H9 (cell line): ENCODE measurements at regions not wholly inside any gene's neighbourhood (a gene's known extent, or its start where the extent isn't known, plus 50 kb on each side); places are given as distances from the start of the nearest gene placed in this dataset.

Experiments used
- DNase-seq: peaks from one replicate; pipeline ENCODE4 v3.0.0-alpha.2; 2017
- H2AFZ ChIP-seq: one replicate; pipeline ENCODE4 v1.6.1; 2013; ENCODE audit warnings: mild to moderate bottlenecking, low read length, control low read depth, moderate library complexity
- H2AK5ac ChIP-seq: 2 replicates; pipeline ENCODE4 v1.6.1; 2013; ENCODE audit warnings: low read length, control low read depth, mixed read lengths; ENCODE audit not compliant: insufficient read length
- H2BK120ac ChIP-seq: one replicate; pipeline ENCODE4 v1.6.1; 2013; ENCODE audit warnings: low read depth, mild to moderate bottlenecking, low read length, control low read depth, inconsistent platforms; ENCODE audit not compliant: poor library complexity, severe bottlenecking
- H2BK12ac ChIP-seq: 2 replicates; pipeline ENCODE4 v1.6.1; 2013; ENCODE audit warnings: low read length, control low read depth, mixed read lengths, low read depth; ENCODE audit not compliant: insufficient read length
- H2BK15ac ChIP-seq: 2 replicates; pipeline ENCODE4 v1.6.1; 2013; ENCODE audit warnings: low read depth, low read length, control low read depth
- H2BK20ac ChIP-seq: one replicate; pipeline ENCODE4 v1.6.1; 2013; ENCODE audit warnings: low read depth, mild to moderate bottlenecking, low read length, control low read depth, inconsistent platforms; ENCODE audit not compliant: poor library complexity, severe bottlenecking
- H2BK5ac ChIP-seq: 2 replicates; pipeline ENCODE4 v1.6.1; 2013; ENCODE audit warnings: low read length, control low read depth, mixed read lengths; ENCODE audit not compliant: insufficient read length
- H3K14ac ChIP-seq: 2 replicates; pipeline ENCODE4 v1.6.1; 2013; ENCODE audit warnings: low read length, control low read depth; ENCODE audit not compliant: insufficient read depth
- H3K18ac ChIP-seq: 2 replicates; pipeline ENCODE4 v1.6.1; 2013; ENCODE audit warnings: low read depth, mild to moderate bottlenecking, mixed read lengths, low read length, control low read depth; ENCODE audit not compliant: insufficient read length
- H3K23ac ChIP-seq: 2 replicates; pipeline ENCODE4 v1.6.1; 2013; ENCODE audit warnings: low read length, control low read depth, mixed read lengths, low read depth; ENCODE audit not compliant: insufficient read length
- H3K23me2 ChIP-seq: 2 replicates; pipeline ENCODE4 v1.6.1; 2013; ENCODE audit warnings: low read depth, mild to moderate bottlenecking, mixed read lengths, low read length, control low read depth; ENCODE audit not compliant: insufficient read length, poor library complexity, severe bottlenecking
- H3K27ac ChIP-seq: 2 replicates; pipeline ENCODE4 v1.5.1; 2013; ENCODE audit warnings: low read length, control low read depth, mixed read lengths, low read depth; ENCODE audit not compliant: insufficient read length
- H3K27me3 ChIP-seq: 2 replicates; pipeline ENCODE4 v1.6.1; 2013; ENCODE audit warnings: low read length, control low read depth, inconsistent platforms; ENCODE audit not compliant: insufficient read depth
- H3K4ac ChIP-seq: 2 replicates; pipeline ENCODE4 v1.6.1; 2013; ENCODE audit warnings: low read depth, mild to moderate bottlenecking, control low read depth, inconsistent platforms, low read length, moderate library complexity
- H3K4me1 ChIP-seq: 2 replicates; pipeline ENCODE4 v1.6.1; 2013; ENCODE audit warnings: low read length, control low read depth, inconsistent platforms; ENCODE audit not compliant: insufficient read depth
- H3K4me2 ChIP-seq: 2 replicates; pipeline ENCODE4 v1.6.1; 2013; ENCODE audit warnings: low read length, control low read depth, mixed read lengths; ENCODE audit not compliant: insufficient read length, insufficient read depth
- H3K56ac ChIP-seq: 2 replicates; pipeline ENCODE4 v1.6.1; 2013; ENCODE audit warnings: low read depth, mild to moderate bottlenecking, mixed read lengths, low read length, control low read depth; ENCODE audit not compliant: insufficient read length
- H3K79me1 ChIP-seq: 2 replicates; pipeline ENCODE4 v1.6.1; 2013; ENCODE audit warnings: low read depth, mild to moderate bottlenecking, moderate library complexity, low read length, control low read depth, inconsistent platforms; ENCODE audit not compliant: insufficient read depth, poor library complexity, severe bottlenecking
- H3K79me2 ChIP-seq: 2 replicates; pipeline ENCODE4 v1.6.1; 2013; ENCODE audit warnings: low read length, control low read depth, inconsistent platforms; ENCODE audit not compliant: insufficient read depth
- H3K9ac ChIP-seq: 2 replicates; pipeline ENCODE4 v1.6.1; 2013; ENCODE audit warnings: low read length, control low read depth, mixed read lengths; ENCODE audit not compliant: insufficient read length; ENCODE audit errors: extremely low read depth
- H3K9me3 ChIP-seq: one replicate; pipeline ENCODE4 v1.6.1; 2013; ENCODE audit warnings: low read depth, low read length, inconsistent platforms; ENCODE audit not compliant: control insufficient read depth
- H3T11ph ChIP-seq: one replicate; pipeline ENCODE4 v1.6.1; 2013; ENCODE audit warnings: mild to moderate bottlenecking, low read length, control low read depth, inconsistent platforms
- H4K20me1 ChIP-seq: one replicate; pipeline ENCODE4 v1.6.1; 2013; ENCODE audit not compliant: control insufficient read depth, insufficient read length, insufficient read depth
- H4K5ac ChIP-seq: 2 replicates; pipeline ENCODE4 v1.6.1; 2013; ENCODE audit warnings: low read depth, mild to moderate bottlenecking, mixed read lengths, low read length, control low read depth; ENCODE audit not compliant: insufficient read length
- H4K8ac ChIP-seq: replicated peaks from 2 replicates; pipeline ENCODE4 v1.6.1; 2013; ENCODE audit warnings: low read length, control low read depth, mixed read lengths, low read depth; ENCODE audit not compliant: insufficient read length
- H4K91ac ChIP-seq: 2 replicates; pipeline ENCODE4 v1.6.1; 2013; ENCODE audit warnings: low read depth, mild to moderate bottlenecking, moderate library complexity, mixed read lengths, low read length, control low read depth; ENCODE audit not compliant: insufficient read length
- H3K27ac Mint-ChIP-seq, 3 experiments: 2 replicates in 2 of 3; 3 replicates in 1 of 3; pipeline ENCODE4 v1.8.0; 2020 to 2021; ENCODE audit warnings: mixed read lengths in 3 of 3, mild to moderate bottlenecking in 1 of 3, moderate library complexity in 1 of 3
- H3K27me3 Mint-ChIP-seq: 2 replicates; pipeline ENCODE4 v1.8.0; 2021; ENCODE audit warnings: low read depth, mild to moderate bottlenecking, moderate library complexity, mixed read lengths
- H3K36me3 Mint-ChIP-seq, 3 experiments: 2 replicates in 2 of 3; 3 replicates in 1 of 3; pipeline ENCODE4 v1.8.0; 2020 to 2021; ENCODE audit warnings: low read depth in 3 of 3, mixed read lengths in 3 of 3; ENCODE audit not compliant: insufficient read depth in 1 of 3
- H3K4me1 Mint-ChIP-seq, 2 experiments: 2 replicates each; pipeline ENCODE4 v1.8.0; 2020; ENCODE audit warnings: mixed read lengths in 2 of 2
- H3K4me3 Mint-ChIP-seq, 2 experiments: 2 replicates in 1 of 2; 3 replicates in 1 of 2; pipeline ENCODE4 v1.8.0; 2020 to 2021; ENCODE audit warnings: mild to moderate bottlenecking in 2 of 2, mixed read lengths in 2 of 2, moderate library complexity in 1 of 2
- H3K9me3 Mint-ChIP-seq, 2 experiments: 2 replicates in 1 of 2; 3 replicates in 1 of 2; pipeline ENCODE4 v1.8.0; 2020; ENCODE audit warnings: mild to moderate bottlenecking in 2 of 2, mixed read lengths in 2 of 2, moderate library complexity in 1 of 2
- CTCF ChIP-seq: fragments of 200-600 bp; sonication (generic); conservative IDR thresholded peaks from 3 replicates; pipeline ENCODE4 v1.8.0; 2021; ENCODE audit warnings: antibody characterized with exemption, mild to moderate bottlenecking
- WGBS: extraction: QIAGEN DNeasy Blood & Tissue Kit; methylation state at CpG from one replicate; pipeline ENCODE4 v1.1.7; 2013; ENCODE audit warnings: missing lambda C conversion rate, low lambda C conversion rate, mixed read lengths; ENCODE audit not compliant: insufficient read length; ENCODE audit errors: extremely low coverage; 5-methylcytosine and 5-hydroxymethylcytosine counted together

GRCh38 chr1:30469426-30469825, 254.0 kb downstream of the MATN1 start:
- no peak overlapping the region for H3K4me2 ChIP-seq
- H3K27ac Mint-ChIP-seq = no peak overlapping the region

More at GRCh38 chr1:30469426-30469825, 254.0 kb downstream of the MATN1 start:
- Histone ChIP-seq H3K23me2 (peaks cover 3% of the 10 kb centered on the region), H3K56ac (no peak overlapping the region), H3T11ph (no peak overlapping the region), H3K9ac (no peak overlapping the region), H3K27ac (no peak overlapping the region), H3K27me3 (no peaks in the 10 kb centered on the region), H3K23ac (no peak overlapping the region), H4K20me1 (no peaks in the 10 kb centered on the region), H3K14ac (no peak overlapping the region), H4K8ac (no peak overlapping the region), H2BK5ac (no peak overlapping the region), H2BK12ac (no peak overlapping the region), H2AFZ (no peak overlapping the region), H3K79me1 (no peaks in the 10 kb centered on the region), H3K4ac (no peak overlapping the region), H2BK20ac (no peak overlapping the region), H2BK15ac (no peak overlapping the region), H2AK5ac (no peak overlapping the region), H3K4me1 (no peaks in the 10 kb centered on the region), H3K18ac (no peak overlapping the region), H2BK120ac (no peak overlapping the region), H3K79me2 (no peaks in the 10 kb centered on the region), H4K91ac (no peak overlapping the region), H4K5ac (no peak overlapping the region), H3K9me3 (no peaks in the 10 kb centered on the region)
- Mint-ChIP-seq H3K36me3 (no peaks in the 10 kb centered on the region; a peak in 1 of 7 replicates), H3K4me1 (no peaks in the 10 kb centered on the region), H3K9me3 (no peaks in the 10 kb centered on the region), H3K27me3 (peaks cover 8% of the 10 kb centered on the region), H3K4me3 (no peak overlapping the region)
- no CpG with 5 or more reads among the region's 5 CpGs for WGBS
- DNase-seq = no peak
- TF ChIP-seq CTCF = no peak
